ENCODE measurements at regions not wholly inside any gene's neighbourhood (a gene's known extent, or its start where the extent isn't known, plus 50 kb on each side); places are given as distances from the start of the nearest gene placed in this dataset.

- no peak for FAIRE-seq
Measured at GRCh38 chr14:38716926-38717325, 386.1 kb downstream of the SEC23A start.

DNA sequence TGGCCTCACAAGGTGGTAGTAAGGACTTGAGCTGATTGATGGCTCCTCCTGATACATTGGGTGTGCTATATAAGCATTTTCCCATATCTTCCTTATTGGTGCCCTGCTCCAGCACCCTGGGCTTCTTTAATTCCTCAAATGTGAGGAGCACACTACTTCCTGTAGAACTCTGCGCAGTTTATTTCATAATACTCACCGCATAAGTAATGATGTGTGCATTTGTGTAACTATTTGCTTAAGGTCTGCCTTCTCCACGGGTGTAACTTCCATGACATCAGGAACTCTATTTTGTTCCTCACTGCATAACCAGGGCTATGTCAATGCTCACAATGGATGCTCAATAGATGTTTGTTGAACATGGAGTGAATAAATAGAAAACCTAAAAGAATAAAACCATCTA lies 392.2 kb downstream of the SEC23A start:
- DNase-seq (ENCODE audit: insufficient read length, low spot score) = no peak
- FAIRE-seq = no peak
- TF ChIP-seq POU2F2 (IDR thresholded peaks at IDR 0.05; ENCODE audit: low read depth, low read length) (no peak), TAF1 (IDR thresholded peaks at IDR 0.05; ENCODE audit: low read depth, low read length) (no peak), POLR2AphosphoS5 (IDR thresholded peaks at IDR 0.05; ENCODE audit: low read depth, low read length) (no peak), SPI1 (IDR thresholded peaks at IDR 0.05; ENCODE audit: low read depth, low read length) (no peak), PAX5 (IDR thresholded peaks at IDR 0.05; ENCODE audit: insufficient read depth, low read length, severe bottlenecking) (no peak), POLR2A (IDR thresholded peaks at IDR 0.05; ENCODE audit: low read depth, low read length) (no peak)

More at GRCh38 chr14:38716926-38717325, 386.1 kb downstream of the SEC23A start:
- no peak for TF ChIP-seq TAF1 (IDR thresholded peaks at IDR 0.05; ENCODE audit: low read depth, low read length)
- TF ChIP-seq SPI1 (IDR thresholded peaks at IDR 0.05; ENCODE audit: low read depth, low read length) = 0 out of 2 replicates have a peak, but pooled peaks have one; percentile 13
- no peak for TF ChIP-seq POU2F2 (IDR thresholded peaks at IDR 0.05; ENCODE audit: low read depth, low read length)
- no peak for DNase-seq (ENCODE audit: insufficient read length, low spot score)

- no peak for TF ChIP-seq POLR2AphosphoS5 (IDR thresholded peaks at IDR 0.05; ENCODE audit: low read depth, low read length)
- no peak for TF ChIP-seq SPI1 (IDR thresholded peaks at IDR 0.05; ENCODE audit: low read depth, low read length)
- no peak for TF ChIP-seq TAF1 (IDR thresholded peaks at IDR 0.05; ENCODE audit: low read depth, low read length)
- no peak for TF ChIP-seq PAX5 (IDR thresholded peaks at IDR 0.05; ENCODE audit: insufficient read depth, low read length, severe bottlenecking)
- no peak for TF ChIP-seq POU2F2 (IDR thresholded peaks at IDR 0.05; ENCODE audit: low read depth, low read length)
- no peak for TF ChIP-seq POLR2A (IDR thresholded peaks at IDR 0.05; ENCODE audit: low read depth, low read length)
- no peak for DNase-seq (ENCODE audit: insufficient read length, low spot score)
- FAIRE-seq = no peak
Measured at GRCh38 chr14:38710196-38710595, 392.8 kb downstream of the SEC23A start.

DNA sequence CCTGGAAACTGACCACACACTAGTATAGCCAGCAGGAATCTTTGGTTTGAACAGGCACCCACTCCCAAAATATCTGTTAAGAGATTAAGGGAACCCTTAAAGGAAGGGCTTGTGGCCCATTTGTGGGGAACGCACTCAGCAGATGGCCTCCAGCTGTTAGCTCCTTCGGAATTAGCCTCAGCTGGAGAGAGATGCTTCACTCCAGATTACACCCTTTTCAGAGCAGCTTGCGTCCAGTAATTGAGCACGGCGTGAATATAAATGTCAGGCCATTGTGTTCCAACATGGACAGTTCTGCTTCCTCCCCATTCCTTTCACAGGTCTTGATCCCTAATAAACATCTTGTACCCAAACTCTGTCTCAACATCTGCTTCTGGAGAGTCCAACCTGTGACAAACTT lies 397.8 kb downstream of the SEC23A start:
- TF ChIP-seq POLR2A (IDR thresholded peaks at IDR 0.05; ENCODE audit: low read depth, low read length) (no peak), POU2F2 (IDR thresholded peaks at IDR 0.05; ENCODE audit: low read depth, low read length) (no peak), SPI1 (IDR thresholded peaks at IDR 0.05; ENCODE audit: low read depth, low read length) (no peak)
- FAIRE-seq (no peak), DNase-seq (ENCODE audit: insufficient read length, low spot score) (no peak)

GRCh38 chr14:38704220-38704619 lies 398.8 kb downstream of the SEC23A start:
- no peak for TF ChIP-seq POLR2AphosphoS5 (IDR thresholded peaks at IDR 0.05; ENCODE audit: low read depth, low read length)
- TF ChIP-seq POU2F2 (IDR thresholded peaks at IDR 0.05; ENCODE audit: low read depth, low read length) = no peak
- TF ChIP-seq SPI1 (IDR thresholded peaks at IDR 0.05; ENCODE audit: low read depth, low read length) = no peak
- no peak for TF ChIP-seq TAF1 (IDR thresholded peaks at IDR 0.05; ENCODE audit: low read depth, low read length)
- TF ChIP-seq PAX5 (IDR thresholded peaks at IDR 0.05; ENCODE audit: insufficient read depth, low read length, severe bottlenecking) = no peak
- TF ChIP-seq POLR2A (IDR thresholded peaks at IDR 0.05; ENCODE audit: low read depth, low read length) = no peak
- DNase-seq (ENCODE audit: insufficient read length, low spot score) = no peak
- no peak for FAIRE-seq

- FAIRE-seq (no peak), DNase-seq (ENCODE audit: insufficient read length, low spot score) (no peak)
- TF ChIP-seq POU2F2 (IDR thresholded peaks at IDR 0.05; ENCODE audit: low read depth, low read length) (no peak), POLR2AphosphoS5 (IDR thresholded peaks at IDR 0.05; ENCODE audit: low read depth, low read length) (no peak), SPI1 (IDR thresholded peaks at IDR 0.05; ENCODE audit: low read depth, low read length) (no peak), POLR2A (IDR thresholded peaks at IDR 0.05; ENCODE audit: low read depth, low read length) (no peak), TAF1 (IDR thresholded peaks at IDR 0.05; ENCODE audit: low read depth, low read length) (no peak), PAX5 (IDR thresholded peaks at IDR 0.05; ENCODE audit: insufficient read depth, low read length, severe bottlenecking) (no peak)
Measured at GRCh38 chr14:38696925-38697324, 406.1 kb downstream of the SEC23A start.

DNA sequence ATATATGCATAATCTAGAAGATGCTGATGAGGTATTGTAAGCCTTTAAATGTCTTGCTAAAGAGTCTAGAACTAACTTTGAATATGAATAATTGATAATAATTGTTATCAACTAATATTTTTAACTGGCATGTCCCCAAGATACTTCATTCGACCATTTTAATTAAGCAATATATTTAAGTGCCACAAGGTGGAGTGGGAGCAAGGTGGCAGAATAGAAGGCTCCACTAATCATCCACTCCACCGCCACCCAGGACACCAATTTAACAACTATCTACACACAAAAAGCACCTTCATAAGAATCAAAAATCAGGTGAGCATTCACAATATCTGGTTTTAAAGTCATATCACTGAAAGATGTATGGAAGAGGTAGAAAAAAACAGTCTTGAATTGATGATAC lies 409.6 kb downstream of the SEC23A start:
- FAIRE-seq (no peak), DNase-seq (ENCODE audit: insufficient read length, low spot score) (no peak)
- TF ChIP-seq SPI1 (IDR thresholded peaks at IDR 0.05; ENCODE audit: low read depth, low read length) = no peak
- TF ChIP-seq POLR2AphosphoS5 (IDR thresholded peaks at IDR 0.05; ENCODE audit: low read depth, low read length) = no peak
- no peak for TF ChIP-seq POLR2A (IDR thresholded peaks at IDR 0.05; ENCODE audit: low read depth, low read length)
- no peak for TF ChIP-seq POU2F2 (IDR thresholded peaks at IDR 0.05; ENCODE audit: low read depth, low read length)
- no peak for TF ChIP-seq PAX5 (IDR thresholded peaks at IDR 0.05; ENCODE audit: insufficient read depth, low read length, severe bottlenecking)
- TF ChIP-seq TAF1 (IDR thresholded peaks at IDR 0.05; ENCODE audit: low read depth, low read length) = no peak

GRCh38 chr14:38669027-38669426 lies 413.1 kb upstream of the CLEC14A start:
- DNase-seq (ENCODE audit: insufficient read length, low spot score) (no peak), FAIRE-seq (no peak)
- no peak for TF ChIP-seq POU2F2 (IDR thresholded peaks at IDR 0.05; ENCODE audit: low read depth, low read length)
- TF ChIP-seq PAX5 (IDR thresholded peaks at IDR 0.05; ENCODE audit: insufficient read depth, low read length, severe bottlenecking) = no peak
- no peak for TF ChIP-seq POLR2AphosphoS5 (IDR thresholded peaks at IDR 0.05; ENCODE audit: low read depth, low read length)
- TF ChIP-seq SPI1 (IDR thresholded peaks at IDR 0.05; ENCODE audit: low read depth, low read length) = no peak
- no peak for TF ChIP-seq TAF1 (IDR thresholded peaks at IDR 0.05; ENCODE audit: low read depth, low read length)
- TF ChIP-seq POLR2A (IDR thresholded peaks at IDR 0.05; ENCODE audit: low read depth, low read length) = no peak

- TF ChIP-seq SPI1 (IDR thresholded peaks at IDR 0.05; ENCODE audit: low read depth, low read length) (no peak), POU2F2 (IDR thresholded peaks at IDR 0.05; ENCODE audit: low read depth, low read length) (no peak), PAX5 (IDR thresholded peaks at IDR 0.05; ENCODE audit: insufficient read depth, low read length, severe bottlenecking) (no peak), TAF1 (IDR thresholded peaks at IDR 0.05; ENCODE audit: low read depth, low read length) (no peak), POLR2AphosphoS5 (IDR thresholded peaks at IDR 0.05; ENCODE audit: low read depth, low read length) (no peak), POLR2A (IDR thresholded peaks at IDR 0.05; ENCODE audit: low read depth, low read length) (no peak)
- no peak for DNase-seq (ENCODE audit: insufficient read length, low spot score)
- no peak for FAIRE-seq
Measured at GRCh38 chr14:38663382-38663781, 407.5 kb upstream of the CLEC14A start.

DNA sequence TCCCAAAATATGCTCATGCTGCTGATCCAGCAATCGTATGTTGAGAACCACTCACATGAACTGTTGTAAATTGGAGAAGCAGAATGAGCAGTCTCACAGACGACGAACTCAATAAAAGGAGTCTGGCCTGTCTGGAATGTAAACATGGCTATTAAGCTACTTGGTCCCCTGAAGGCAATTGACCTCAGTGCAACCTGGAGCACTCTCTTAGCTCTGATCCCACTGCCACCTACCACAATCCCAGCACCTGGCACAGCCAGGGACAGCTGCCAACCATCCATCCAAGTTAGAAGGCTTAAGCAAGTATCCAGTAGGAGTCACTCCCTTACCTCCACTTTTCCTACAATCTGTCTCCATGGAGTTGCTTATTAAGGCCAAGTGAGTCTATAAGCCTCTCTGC lies 406.9 kb upstream of the CLEC14A start:
- FAIRE-seq (no peak), DNase-seq (ENCODE audit: insufficient read length, low spot score) (no peak)
- no peak for TF ChIP-seq SPI1 (IDR thresholded peaks at IDR 0.05; ENCODE audit: low read depth, low read length)
- TF ChIP-seq POU2F2 (IDR thresholded peaks at IDR 0.05; ENCODE audit: low read depth, low read length) = no peak
- TF ChIP-seq POLR2AphosphoS5 (IDR thresholded peaks at IDR 0.05; ENCODE audit: low read depth, low read length) = no peak
- TF ChIP-seq POLR2A (IDR thresholded peaks at IDR 0.05; ENCODE audit: low read depth, low read length) = no peak
- TF ChIP-seq PAX5 (IDR thresholded peaks at IDR 0.05; ENCODE audit: insufficient read depth, low read length, severe bottlenecking) = no peak
- no peak for TF ChIP-seq TAF1 (IDR thresholded peaks at IDR 0.05; ENCODE audit: low read depth, low read length)

Measured in GM12891 (cell line).